NCI-H524 treated with DMSO at 0.1 percent for 48 hours (cell line): ENCODE measurements at regions not wholly inside any gene's neighbourhood (a gene's known extent, or its start where the extent isn't known, plus 50 kb on each side); places are given as distances from the start of the nearest gene placed in this dataset.

Experiments
- DNase-seq: peaks from one replicate; lab custom pipeline; 2025; lab: John Stamatoyannopoulos, UW

GRCh38 chr6:90870561-90870960 lies 283.7 kb upstream of the MAP3K7 start:
- DNase-seq, result no peak

GRCh38 chr6:90868656-90869055 lies 281.8 kb upstream of the MAP3K7 start:
- DNase-seq, result no peak

- DNase-seq, result no peak
Observed at GRCh38 chr6:90868256-90868655, 281.4 kb upstream of the MAP3K7 start.

- no peak for DNase-seq
Observed at GRCh38 chr6:90865513-90865912, 278.6 kb upstream of the MAP3K7 start.

GRCh38 chr6:90863043-90863442 lies 276.2 kb upstream of the MAP3K7 start:
- no peak for DNase-seq

GRCh38 chr6:90860822-90861601 lies 274.1 kb upstream of the MAP3K7 start:
- DNase-seq, result no peak

- no peak for DNase-seq
Observed at GRCh38 chr6:90859612-90860011, 272.7 kb upstream of the MAP3K7 start.

- no peak for DNase-seq
Observed at GRCh38 chr6:90859056-90859455, 272.2 kb upstream of the MAP3K7 start.

GRCh38 chr6:90849686-90850085 lies 262.8 kb upstream of the MAP3K7 start:
- no peak for DNase-seq

GRCh38 chr6:90846824-90847223 lies 260.0 kb upstream of the MAP3K7 start:
- DNase-seq, result no peak

- no peak for DNase-seq
Observed at GRCh38 chr6:90835596-90836212, 248.8 kb upstream of the MAP3K7 start.

- DNase-seq, result no peak
Observed at GRCh38 chr6:90829311-90829710, 242.4 kb upstream of the MAP3K7 start.

GRCh38 chr6:90820436-90820835 lies 233.6 kb upstream of the MAP3K7 start:
- DNase-seq, result no peak

GRCh38 chr6:90819483-90819882 lies 232.6 kb upstream of the MAP3K7 start:
- DNase-seq, result no peak

GRCh38 chr6:90818163-90818562 lies 231.3 kb upstream of the MAP3K7 start:
- DNase-seq, result no peak

GRCh38 chr6:90816764-90817163 lies 229.9 kb upstream of the MAP3K7 start:
- no peak for DNase-seq

- DNase-seq, result no peak
Observed at GRCh38 chr6:90811596-90812226, 224.8 kb upstream of the MAP3K7 start.

- DNase-seq, result no peak
Observed at GRCh38 chr6:90809035-90809434, 222.2 kb upstream of the MAP3K7 start.

GRCh38 chr6:90807791-90808701 lies 221.2 kb upstream of the MAP3K7 start:
- DNase-seq, result no peak

GRCh38 chr6:90805619-90806155 lies 218.8 kb upstream of the MAP3K7 start:
- DNase-seq, result no peak

GRCh38 chr6:90803956-90804355 lies 217.1 kb upstream of the MAP3K7 start:
- no peak for DNase-seq

- no peak for DNase-seq
Observed at GRCh38 chr6:90795078-90795477, 208.2 kb upstream of the MAP3K7 start.
